GM12892 (cell line): ENCODE measurements at regions not wholly inside any gene's neighbourhood (a gene's known extent, or its start where the extent isn't known, plus 50 kb on each side); places are given as distances from the start of the nearest gene placed in this dataset.

Experiments
- POLR2A ChIP-seq: IDR thresholded peaks from 2 replicates; pipeline ENCODE4 v1.6.1; 2011; ENCODE audit warnings: low read depth, low read length, control low read depth
- POLR2AphosphoS5 ChIP-seq: IDR thresholded peaks from 2 replicates; pipeline ENCODE4 v1.6.1; 2011; ENCODE audit warnings: low read depth, low read length, control low read depth

- TF ChIP-seq POLR2AphosphoS5 (no peak), POLR2A (no peak)
Observed at GRCh38 chr10:88108115-88108610, 244.7 kb downstream of the PTEN start.
